ENCODE measurements at regions not wholly inside any gene's neighbourhood (a gene's known extent, or its start where the extent isn't known, plus 50 kb on each side); places are given as distances from the start of the nearest gene placed in this dataset.

DNA sequence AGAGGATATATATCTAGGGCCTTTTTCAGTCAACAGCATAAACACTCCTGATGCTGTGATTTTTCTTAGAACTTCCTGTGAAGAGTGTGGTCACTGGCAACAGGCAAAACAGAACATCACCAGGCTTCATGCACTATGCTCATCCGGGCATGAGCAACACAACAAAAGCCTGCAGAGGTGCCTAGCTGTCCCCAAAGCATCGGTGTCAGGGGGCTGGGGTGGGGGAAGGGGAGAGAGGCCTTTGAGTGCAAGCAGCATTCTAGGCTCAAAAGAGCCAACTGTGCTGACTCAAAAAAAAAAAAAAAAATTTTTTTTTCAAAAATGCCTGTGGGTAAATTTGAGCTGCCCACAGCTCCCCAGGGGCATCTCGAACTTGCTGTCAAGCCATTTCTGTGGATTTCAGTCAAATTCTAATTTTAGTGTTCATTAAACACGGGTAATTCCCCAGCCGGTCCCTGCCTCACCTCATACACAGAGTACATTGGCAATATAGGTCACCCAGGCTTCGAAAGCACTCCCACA, 194.6 kb upstream of the DYNLRB2 start:
- TF ChIP-seq POLR2A (IDR thresholded peaks at IDR 0.05), result no peak
- TF ChIP-seq, protein P1, sequence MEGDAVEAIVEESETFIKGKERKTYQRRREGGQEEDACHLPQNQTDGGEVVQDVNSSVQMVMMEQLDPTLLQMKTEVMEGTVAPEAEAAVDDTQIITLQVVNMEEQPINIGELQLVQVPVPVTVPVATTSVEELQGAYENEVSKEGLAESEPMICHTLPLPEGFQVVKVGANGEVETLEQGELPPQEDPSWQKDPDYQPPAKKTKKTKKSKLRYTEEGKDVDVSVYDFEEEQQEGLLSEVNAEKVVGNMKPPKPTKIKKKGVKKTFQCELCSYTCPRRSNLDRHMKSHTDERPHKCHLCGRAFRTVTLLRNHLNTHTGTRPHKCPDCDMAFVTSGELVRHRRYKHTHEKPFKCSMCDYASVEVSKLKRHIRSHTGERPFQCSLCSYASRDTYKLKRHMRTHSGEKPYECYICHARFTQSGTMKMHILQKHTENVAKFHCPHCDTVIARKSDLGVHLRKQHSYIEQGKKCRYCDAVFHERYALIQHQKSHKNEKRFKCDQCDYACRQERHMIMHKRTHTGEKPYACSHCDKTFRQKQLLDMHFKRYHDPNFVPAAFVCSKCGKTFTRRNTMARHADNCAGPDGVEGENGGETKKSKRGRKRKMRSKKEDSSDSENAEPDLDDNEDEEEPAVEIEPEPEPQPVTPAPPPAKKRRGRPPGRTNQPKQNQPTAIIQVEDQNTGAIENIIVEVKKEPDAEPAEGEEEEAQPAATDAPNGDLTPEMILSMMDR (IDR thresholded peaks at IDR 0.05), result no peak
